PFSK-1 (cell line): ENCODE measurements at regions not wholly inside any gene's neighbourhood (a gene's known extent, or its start where the extent isn't known, plus 50 kb on each side); places are given as distances from the start of the nearest gene placed in this dataset.

ENCODE experiments used
- POLR2AphosphoS5 ChIP-seq: IDR thresholded peaks from 2 replicates; pipeline ENCODE4 v1.6.1; 2012; ENCODE audit warnings: low read depth, mild to moderate bottlenecking, control low read depth, low read length, moderate library complexity
- SIN3A ChIP-seq: IDR thresholded peaks from 2 replicates; pipeline ENCODE4 v1.6.1; 2012; ENCODE audit warnings: mild to moderate bottlenecking, low read length, moderate library complexity, borderline replicate concordance; ENCODE audit not compliant: insufficient read depth
- TF ChIP-seq, protein P1 (sequence below), 2 experiments: IDR thresholded peaks; 2 replicates each; pipeline versions ENCODE4 v1.6.1 to v1.8.0; 2011 to 2012; ENCODE audit warnings: low read depth in 2 of 2, low read length in 2 of 2, control low read depth in 1 of 2, inconsistent platforms in 1 of 2, mild to moderate bottlenecking in 1 of 2, moderate library complexity in 1 of 2; ENCODE audit not compliant: insufficient read depth in 1 of 2

GRCh38 chr2:54392555-54393324 is 63.4 kb upstream of the SPTBN1 start:
- no peak for TF ChIP-seq POLR2AphosphoS5
- TF ChIP-seq, protein P1, sequence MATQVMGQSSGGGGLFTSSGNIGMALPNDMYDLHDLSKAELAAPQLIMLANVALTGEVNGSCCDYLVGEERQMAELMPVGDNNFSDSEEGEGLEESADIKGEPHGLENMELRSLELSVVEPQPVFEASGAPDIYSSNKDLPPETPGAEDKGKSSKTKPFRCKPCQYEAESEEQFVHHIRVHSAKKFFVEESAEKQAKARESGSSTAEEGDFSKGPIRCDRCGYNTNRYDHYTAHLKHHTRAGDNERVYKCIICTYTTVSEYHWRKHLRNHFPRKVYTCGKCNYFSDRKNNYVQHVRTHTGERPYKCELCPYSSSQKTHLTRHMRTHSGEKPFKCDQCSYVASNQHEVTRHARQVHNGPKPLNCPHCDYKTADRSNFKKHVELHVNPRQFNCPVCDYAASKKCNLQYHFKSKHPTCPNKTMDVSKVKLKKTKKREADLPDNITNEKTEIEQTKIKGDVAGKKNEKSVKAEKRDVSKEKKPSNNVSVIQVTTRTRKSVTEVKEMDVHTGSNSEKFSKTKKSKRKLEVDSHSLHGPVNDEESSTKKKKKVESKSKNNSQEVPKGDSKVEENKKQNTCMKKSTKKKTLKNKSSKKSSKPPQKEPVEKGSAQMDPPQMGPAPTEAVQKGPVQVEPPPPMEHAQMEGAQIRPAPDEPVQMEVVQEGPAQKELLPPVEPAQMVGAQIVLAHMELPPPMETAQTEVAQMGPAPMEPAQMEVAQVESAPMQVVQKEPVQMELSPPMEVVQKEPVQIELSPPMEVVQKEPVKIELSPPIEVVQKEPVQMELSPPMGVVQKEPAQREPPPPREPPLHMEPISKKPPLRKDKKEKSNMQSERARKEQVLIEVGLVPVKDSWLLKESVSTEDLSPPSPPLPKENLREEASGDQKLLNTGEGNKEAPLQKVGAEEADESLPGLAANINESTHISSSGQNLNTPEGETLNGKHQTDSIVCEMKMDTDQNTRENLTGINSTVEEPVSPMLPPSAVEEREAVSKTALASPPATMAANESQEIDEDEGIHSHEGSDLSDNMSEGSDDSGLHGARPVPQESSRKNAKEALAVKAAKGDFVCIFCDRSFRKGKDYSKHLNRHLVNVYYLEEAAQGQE (IDR thresholded peaks at IDR 0.05; ENCODE audit: insufficient read depth in 1 of 2, low read depth in 2 of 2, low read length in 2 of 2) = no peak
- TF ChIP-seq SIN3A = no peak
